GM11168 (cell line): ENCODE measurements at regions not wholly inside any gene's neighbourhood (a gene's known extent, or its start where the extent isn't known, plus 50 kb on each side); places are given as distances from the start of the nearest gene placed in this dataset.
"Not testable (repeated sequence)": the region's sequence is repeated elsewhere in the genome, so short reads cannot be mapped to it uniquely, and the experiment has no call there.

Experiments
- in situ Hi-C: fragments of 300-500 bp; cut with MboI; formaldehyde crosslinking; loops from one replicate; pipeline ENCODE4 v1.12.0; 2022; ENCODE audit warnings: low sequenced_read_pairs; ENCODE audit not compliant: unreplicated experiment

- in situ Hi-C loops, result no loop called here
Measured at GRCh38 chrX:138791551-138791950, 80.0 kb upstream of the FGF13 start.

DNA sequence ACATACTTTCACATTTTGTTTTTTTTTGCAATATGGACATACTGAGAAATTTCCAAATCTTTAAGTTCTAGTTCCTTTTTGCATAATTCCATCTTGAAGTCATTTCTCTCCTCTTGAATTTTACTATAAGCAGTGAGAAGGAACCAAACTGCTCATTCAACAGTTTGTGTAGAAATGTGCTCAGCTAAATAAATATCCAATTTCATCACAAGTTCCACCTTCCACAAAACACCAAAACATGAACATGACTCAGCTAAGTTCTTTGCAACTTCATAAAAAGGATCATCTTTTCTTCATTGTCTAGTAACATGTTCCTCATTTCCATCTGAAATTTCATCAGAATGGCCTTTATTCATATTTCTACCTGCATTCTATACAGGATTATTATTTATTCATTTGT is 77.3 kb upstream of the FGF13 start:
- in situ Hi-C loops, result no loop called here

GRCh38 chrX:138778576-138778909 is 67.0 kb upstream of the FGF13 start:
- in situ Hi-C loops, result not testable (repeated sequence)

GRCh38 chrX:138777908-138778575 is 66.5 kb upstream of the FGF13 start:
- in situ Hi-C loops, result not testable (repeated sequence)

DNA sequence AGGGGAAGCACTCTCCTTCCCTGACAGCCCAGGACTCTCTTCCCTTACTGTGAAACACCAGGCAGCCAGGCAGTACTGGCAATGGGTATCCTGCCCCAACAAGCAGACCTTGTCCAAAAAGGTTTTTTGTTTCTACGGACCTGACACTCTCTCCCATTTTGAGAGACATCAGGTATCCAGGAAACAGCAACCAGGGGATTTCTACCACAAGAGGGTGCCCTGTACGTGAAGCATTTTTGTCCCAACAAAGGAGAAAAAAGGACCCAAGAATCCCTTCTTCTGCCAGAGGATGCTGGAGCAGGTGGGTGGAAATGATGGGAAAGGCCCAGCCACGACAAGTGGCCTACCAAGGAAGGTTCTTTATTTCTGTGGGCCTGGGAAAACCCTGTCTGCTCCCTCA is 65.7 kb upstream of the FGF13 start:
- in situ Hi-C loops, result no loop called here

GRCh38 chrX:138775517-138775916 is 64.0 kb upstream of the FGF13 start:
- in situ Hi-C loops, result no loop called here

DNA sequence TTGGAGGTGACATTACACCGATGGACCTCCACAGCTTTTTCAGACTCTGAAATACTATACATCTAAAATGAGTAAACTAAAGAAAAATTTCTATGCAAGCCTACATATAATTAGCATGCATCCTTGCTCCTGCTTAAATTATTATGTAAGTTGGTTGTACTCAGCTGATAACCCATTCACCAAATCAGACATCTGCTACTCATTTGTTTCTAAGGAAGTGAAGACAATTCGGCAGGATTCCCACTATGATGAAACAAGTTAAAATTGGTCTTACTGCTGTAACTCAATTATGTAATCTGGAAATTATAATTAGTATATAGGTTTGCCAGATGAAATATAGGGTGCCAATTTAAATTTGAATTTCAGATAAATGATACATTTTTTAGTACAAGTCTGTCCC is 59.5 kb upstream of the FGF13 start:
- in situ Hi-C loops, result loop anchor here (25.0 kb wide), 1 partner anchor 791 kb away; no protein-coding TSS in a partner anchor

GRCh38 chrX:138769918-138770317 is 58.4 kb upstream of the FGF13 start:
- in situ Hi-C loops, result loop anchor here (25.0 kb wide), 1 partner anchor 792 kb away; no protein-coding TSS in a partner anchor

DNA sequence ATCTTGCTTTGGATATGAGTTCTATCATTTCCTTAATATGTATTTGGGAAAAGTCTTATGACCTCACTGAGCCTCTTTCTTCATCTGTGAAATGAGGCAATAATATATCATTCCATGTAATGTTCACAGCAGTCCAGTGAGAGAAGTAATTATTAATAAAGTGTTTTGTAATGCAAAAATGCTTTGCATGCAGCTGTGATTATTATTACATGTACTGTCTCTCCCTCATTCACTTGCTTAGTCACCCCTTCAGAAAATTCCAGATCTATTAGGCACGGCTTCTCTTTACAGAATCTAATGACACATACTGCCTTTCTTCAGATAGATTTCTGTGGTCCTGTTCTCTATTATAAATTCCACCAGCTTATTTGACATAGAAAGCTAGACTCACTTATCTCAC is 53.5 kb upstream of the FGF13 start:
- in situ Hi-C loops, result loop anchor here (25.0 kb wide), 1 partner anchor 797 kb away; no protein-coding TSS in a partner anchor

DNA sequence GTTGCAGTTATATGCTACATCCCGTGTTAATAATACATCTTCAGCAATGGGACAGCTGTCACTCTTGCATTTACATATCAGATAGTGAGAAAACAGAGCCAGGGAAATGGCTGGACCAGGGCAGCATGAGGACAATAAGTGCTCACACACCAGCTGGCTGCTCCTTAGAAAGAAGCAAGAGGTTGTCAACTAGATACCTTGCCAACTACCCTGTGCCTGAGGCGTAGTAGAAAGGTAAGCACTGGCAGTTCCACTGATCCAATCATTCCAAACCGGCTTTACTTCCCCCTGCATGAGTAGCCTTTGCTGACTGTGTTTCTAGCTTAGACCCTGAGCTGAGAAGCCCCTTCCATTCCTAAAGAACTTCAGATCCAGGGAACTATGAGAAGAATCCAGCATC is 52.2 kb upstream of the FGF13 start:
- in situ Hi-C loops, result loop anchor here (25.0 kb wide), 1 partner anchor 799 kb away; no protein-coding TSS in a partner anchor

DNA sequence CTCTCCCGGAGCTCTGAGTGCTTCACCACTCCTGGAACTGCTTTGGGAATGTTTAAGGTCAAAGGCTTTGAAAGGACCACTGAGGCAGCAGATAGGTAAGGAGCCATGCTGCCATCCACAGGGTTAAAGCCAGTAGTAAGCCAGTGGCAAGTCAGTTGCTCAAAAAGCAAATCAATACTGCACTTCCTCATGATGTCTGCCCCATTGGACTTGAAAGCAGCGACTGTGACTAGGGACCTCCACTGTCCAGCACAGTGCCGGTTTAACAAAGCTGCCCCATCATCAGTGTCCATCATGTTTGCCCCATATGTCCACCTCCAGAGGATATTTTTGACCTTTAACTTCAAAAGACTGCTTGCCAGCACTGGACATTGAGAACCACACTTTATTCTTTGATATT is 49.9 kb upstream of the FGF13 start:
- in situ Hi-C loops, result loop anchor here (25.0 kb wide), 1 partner anchor 801 kb away; no protein-coding TSS in a partner anchor
